ENCODE measurements at regions not wholly inside any gene's neighbourhood (a gene's known extent, or its start where the extent isn't known, plus 50 kb on each side); places are given as distances from the start of the nearest gene placed in this dataset.

DNA sequence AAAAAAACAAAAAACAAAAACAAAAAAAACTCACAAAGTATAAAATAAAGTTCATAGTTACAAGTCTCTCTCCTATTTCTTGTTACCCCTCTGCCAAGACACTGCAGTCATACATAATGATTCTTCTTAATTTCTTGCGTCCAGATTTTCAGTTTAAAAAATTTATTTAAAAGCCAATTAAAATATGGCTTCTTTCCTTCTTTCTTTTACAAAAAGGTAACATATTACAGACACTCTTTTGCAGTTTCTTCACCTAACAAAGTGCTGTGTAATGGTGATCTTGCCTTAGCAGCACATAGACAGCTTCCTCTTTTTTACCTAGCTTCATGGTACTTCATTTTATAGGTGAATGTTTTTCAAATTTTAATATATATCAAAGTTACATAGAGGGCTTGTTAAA lies 136.1 kb upstream of the SGO1 start:
- Histone ChIP-seq H3K4me2 (no peak overlapping the region), H3K9me3 (ENCODE audit: low read depth) (no peaks in the 10 kb centered on the region), H3K27ac (no peak overlapping the region), H3K36me3 (no peaks in the 10 kb centered on the region), H3K4me3 (no peak overlapping the region), H3K9ac (no peak overlapping the region), H3K4me1 (peaks cover 6% of the 10 kb centered on the region), H3F3A (ENCODE audit: low read depth) (no peaks in the 10 kb centered on the region), H3K79me2 (ENCODE audit: low read depth) (no peaks in the 10 kb centered on the region), H3K27me3 (no peaks in the 10 kb centered on the region), H4K20me1 (ENCODE audit: low read depth) (no peaks in the 10 kb centered on the region), H2AFZ (replicated peaks) (no peak overlapping the region)
- Mint-ChIP-seq H3K27ac (no peak overlapping the region), H3K9me3 (no peaks in the 10 kb centered on the region), H3K36me3 (no peaks in the 10 kb centered on the region), H3K4me1 (peaks cover 7% of the 10 kb centered on the region), H3K4me3 (no peak overlapping the region), H3K27me3 (ENCODE audit: insufficient read depth, low read depth) (peaks cover 5% of the 10 kb centered on the region)
- no peak for DNase-seq (ENCODE audit: low spot score)
- no peak for TF ChIP-seq EZH2 (IDR thresholded peaks at IDR 0.05)
- no peak for TF ChIP-seq EZH2phosphoT487 (IDR thresholded peaks at IDR 0.05)
- TF ChIP-seq, protein P1, sequence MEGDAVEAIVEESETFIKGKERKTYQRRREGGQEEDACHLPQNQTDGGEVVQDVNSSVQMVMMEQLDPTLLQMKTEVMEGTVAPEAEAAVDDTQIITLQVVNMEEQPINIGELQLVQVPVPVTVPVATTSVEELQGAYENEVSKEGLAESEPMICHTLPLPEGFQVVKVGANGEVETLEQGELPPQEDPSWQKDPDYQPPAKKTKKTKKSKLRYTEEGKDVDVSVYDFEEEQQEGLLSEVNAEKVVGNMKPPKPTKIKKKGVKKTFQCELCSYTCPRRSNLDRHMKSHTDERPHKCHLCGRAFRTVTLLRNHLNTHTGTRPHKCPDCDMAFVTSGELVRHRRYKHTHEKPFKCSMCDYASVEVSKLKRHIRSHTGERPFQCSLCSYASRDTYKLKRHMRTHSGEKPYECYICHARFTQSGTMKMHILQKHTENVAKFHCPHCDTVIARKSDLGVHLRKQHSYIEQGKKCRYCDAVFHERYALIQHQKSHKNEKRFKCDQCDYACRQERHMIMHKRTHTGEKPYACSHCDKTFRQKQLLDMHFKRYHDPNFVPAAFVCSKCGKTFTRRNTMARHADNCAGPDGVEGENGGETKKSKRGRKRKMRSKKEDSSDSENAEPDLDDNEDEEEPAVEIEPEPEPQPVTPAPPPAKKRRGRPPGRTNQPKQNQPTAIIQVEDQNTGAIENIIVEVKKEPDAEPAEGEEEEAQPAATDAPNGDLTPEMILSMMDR (IDR thresholded peaks at IDR 0.05), result no peak

DNA sequence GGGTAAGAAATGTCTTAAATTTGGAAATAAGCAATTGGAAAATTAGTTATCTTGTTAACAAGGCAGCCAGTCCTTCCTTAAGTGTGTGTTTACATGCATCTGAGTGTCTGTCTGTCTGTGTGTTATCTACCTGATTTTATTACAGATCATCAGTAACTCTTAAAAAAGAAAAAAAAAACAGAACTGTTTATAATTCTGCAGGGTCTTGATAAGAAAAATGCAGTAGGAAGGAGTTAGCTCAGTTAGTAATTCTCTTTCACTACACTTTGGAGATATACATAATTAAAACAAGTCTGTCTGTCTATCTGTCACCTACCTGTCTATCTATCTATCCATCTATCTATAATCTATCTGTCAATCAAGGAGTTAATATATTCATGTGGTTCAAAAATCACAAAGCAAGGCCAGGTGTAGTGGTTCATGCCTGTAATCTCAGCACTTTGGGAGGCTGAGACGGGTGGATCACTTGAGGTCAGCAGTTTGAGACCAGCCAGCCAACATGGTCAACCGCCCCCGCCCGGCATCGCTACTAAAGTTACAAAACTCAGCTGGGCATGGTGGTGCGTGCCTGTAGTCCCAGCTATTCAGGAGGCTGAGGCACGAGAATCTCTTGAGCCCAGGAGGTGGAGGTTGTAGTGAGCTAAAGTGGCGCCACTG lies 135.5 kb upstream of the SGO1 start:
- H3K4me1 ChIP-seq, result peaks cover 6% of the 10 kb centered on the region
- Mint-ChIP-seq H3K27me3 (ENCODE audit: insufficient read depth, low read depth) (peaks cover 5% of the 10 kb centered on the region), H3K4me3 (no peak overlapping the region), H3K4me1 (peaks cover 7% of the 10 kb centered on the region), H3K36me3 (no peaks in the 10 kb centered on the region), H3K27ac (no peak overlapping the region), H3K9me3 (no peaks in the 10 kb centered on the region)
- H4K20me1 ChIP-seq (ENCODE audit: low read depth), result no peaks in the 10 kb centered on the region
- no peaks in the 10 kb centered on the region for H3F3A ChIP-seq (ENCODE audit: low read depth)
- TF ChIP-seq EZH2 (IDR thresholded peaks at IDR 0.05), result no peak
- TF ChIP-seq EZH2phosphoT487 (IDR thresholded peaks at IDR 0.05), result no peak
- TF ChIP-seq, protein P1 (IDR thresholded peaks at IDR 0.05), result no peak
- H3K4me2 ChIP-seq, result no peak overlapping the region
- no peak overlapping the region for H3K27ac ChIP-seq
- no peak for DNase-seq (ENCODE audit: low spot score)
- H3K36me3 ChIP-seq, result no peaks in the 10 kb centered on the region
- no peaks in the 10 kb centered on the region for H3K27me3 ChIP-seq
- H3K9ac ChIP-seq, result no peak overlapping the region
- no peaks in the 10 kb centered on the region for H3K79me2 ChIP-seq (ENCODE audit: low read depth)
- H3K9me3 ChIP-seq (ENCODE audit: low read depth), result no peaks in the 10 kb centered on the region
- no peak overlapping the region for H3K4me3 ChIP-seq
- no peak overlapping the region for H2AFZ ChIP-seq (replicated peaks)

DNA sequence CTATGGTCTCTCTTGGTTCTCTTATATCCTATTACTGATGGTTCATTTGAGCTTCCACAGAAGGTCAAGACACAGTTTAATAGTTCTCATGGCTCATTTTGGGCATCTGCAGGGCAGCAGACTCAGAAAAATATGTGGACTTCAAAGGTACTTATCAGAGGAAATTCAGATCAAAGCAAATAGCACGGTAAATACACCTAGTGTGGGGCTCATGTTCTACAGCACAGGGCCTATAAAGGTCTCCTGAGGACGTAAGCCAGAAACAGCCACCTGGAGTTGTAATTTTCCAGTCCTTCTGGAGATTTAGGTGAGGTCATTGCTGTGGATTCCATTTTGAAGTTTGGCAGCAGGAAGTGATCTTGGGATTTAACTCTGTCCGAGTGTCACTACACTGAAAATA lies 134.5 kb upstream of the SGO1 start:
- Mint-ChIP-seq H3K4me3 (no peak overlapping the region), H3K27me3 (ENCODE audit: insufficient read depth, low read depth) (peaks cover 5% of the 10 kb centered on the region), H3K4me1 (peaks cover 7% of the 10 kb centered on the region), H3K36me3 (no peaks in the 10 kb centered on the region), H3K9me3 (no peaks in the 10 kb centered on the region), H3K27ac (no peak overlapping the region)
- Histone ChIP-seq H3F3A (ENCODE audit: low read depth) (no peaks in the 10 kb centered on the region), H4K20me1 (ENCODE audit: low read depth) (no peaks in the 10 kb centered on the region), H3K79me2 (ENCODE audit: low read depth) (no peaks in the 10 kb centered on the region), H2AFZ (replicated peaks) (no peak overlapping the region), H3K27me3 (no peaks in the 10 kb centered on the region), H3K27ac (no peak overlapping the region), H3K9ac (no peak overlapping the region), H3K4me1 (peaks cover 6% of the 10 kb centered on the region), H3K4me2 (no peak overlapping the region), H3K36me3 (no peaks in the 10 kb centered on the region), H3K4me3 (no peak overlapping the region), H3K9me3 (ENCODE audit: low read depth) (no peaks in the 10 kb centered on the region)
- TF ChIP-seq, protein P1 (IDR thresholded peaks at IDR 0.05), result no peak
- TF ChIP-seq EZH2 (IDR thresholded peaks at IDR 0.05) (no peak), EZH2phosphoT487 (IDR thresholded peaks at IDR 0.05) (no peak)
- DNase-seq (ENCODE audit: low spot score), result no peak
